ENCODE measurements at regions not wholly inside any gene's neighbourhood (a gene's known extent, or its start where the extent isn't known, plus 50 kb on each side); places are given as distances from the start of the nearest gene placed in this dataset.
"Not testable (repeated sequence)": the region's sequence is repeated elsewhere in the genome, so short reads cannot be mapped to it uniquely, and the experiment has no call there.

- DNase-seq (ENCODE audit: low read depth in 4 of 4, low spot score in 3 of 4) = not testable (repeated sequence)
These were observed 111.6 kb downstream of the PPIAL4A start for GRCh38 chr1:121001090-121001726.

- not testable (repeated sequence) for DNase-seq (ENCODE audit: low read depth in 4 of 4, low spot score in 3 of 4)
These were observed 113.7 kb downstream of the PPIAL4A start for GRCh38 chr1:121003230-121003629.

GRCh38 chr1:121006826-121007225 lies 117.3 kb downstream of the PPIAL4A start:
- not testable (repeated sequence) for DNase-seq (ENCODE audit: low read depth in 4 of 4, low spot score in 3 of 4)

- not testable (repeated sequence) for DNase-seq (ENCODE audit: low read depth in 4 of 4, low spot score in 3 of 4)
These were observed 118.2 kb downstream of the PPIAL4A start for GRCh38 chr1:121007755-121008154.

- not testable (repeated sequence) for DNase-seq (ENCODE audit: low read depth in 4 of 4, low spot score in 3 of 4)
These were observed 119.1 kb downstream of the PPIAL4A start for GRCh38 chr1:121008512-121009215.

GRCh38 chr1:121009216-121010057 lies 119.9 kb downstream of the PPIAL4A start:
- not testable (repeated sequence) for DNase-seq (ENCODE audit: low read depth in 4 of 4, low spot score in 3 of 4)

- DNase-seq (ENCODE audit: low read depth in 4 of 4, low spot score in 3 of 4) = not testable (repeated sequence)
These were observed 120.6 kb downstream of the PPIAL4A start for GRCh38 chr1:121010141-121010540.

GRCh38 chr1:121013181-121013580 lies 123.6 kb downstream of the PPIAL4A start:
- DNase-seq (ENCODE audit: low read depth in 4 of 4, low spot score in 3 of 4) = not testable (repeated sequence)

- peak in 1 of 4 donors; percentile 51 for DNase-seq (ENCODE audit: low read depth in 4 of 4, low spot score in 3 of 4)
These were observed 126.8 kb downstream of the PPIAL4A start for GRCh38 chr1:121016182-121017028.

GRCh38 chr1:121019715-121020349 lies 130.3 kb downstream of the PPIAL4A start:
- not testable (repeated sequence) for DNase-seq (ENCODE audit: low read depth in 4 of 4, low spot score in 3 of 4)

GRCh38 chr1:121020350-121021236 lies 131.0 kb downstream of the PPIAL4A start:
- peak in 3 of 4 donors; percentile 38 to 55 (median 49) for DNase-seq (ENCODE audit: low read depth in 4 of 4, low spot score in 3 of 4)

- DNase-seq (ENCODE audit: low read depth in 4 of 4, low spot score in 3 of 4) = not testable (repeated sequence)
These were observed 132.1 kb downstream of the PPIAL4A start for GRCh38 chr1:121021716-121022115.

- DNase-seq (ENCODE audit: low read depth in 4 of 4, low spot score in 3 of 4) = not testable (repeated sequence)
These were observed 143.4 kb downstream of the PPIAL4A start for GRCh38 chr1:121032878-121033494.

GRCh38 chr1:121036792-121037191 lies 147.2 kb downstream of the PPIAL4A start:
- not testable (repeated sequence) for DNase-seq (ENCODE audit: low read depth in 4 of 4, low spot score in 3 of 4)

- DNase-seq (ENCODE audit: low read depth in 4 of 4, low spot score in 3 of 4) = not testable (repeated sequence)
These were observed 143.2 kb downstream of the FAM72B start for GRCh38 chr1:121040974-121041373.

- not testable (repeated sequence) for DNase-seq (ENCODE audit: low read depth in 4 of 4, low spot score in 3 of 4)
These were observed 142.6 kb downstream of the FAM72B start for GRCh38 chr1:121041497-121041896.

- DNase-seq (ENCODE audit: low read depth in 4 of 4, low spot score in 3 of 4) = not testable (repeated sequence)
These were observed 141.3 kb downstream of the FAM72B start for GRCh38 chr1:121042882-121043281.

GRCh38 chr1:121048293-121048752 lies 135.8 kb downstream of the FAM72B start:
- DNase-seq (ENCODE audit: low read depth in 4 of 4, low spot score in 3 of 4) = not testable (repeated sequence)
